ENCODE measurements at regions not wholly inside any gene's neighbourhood (a gene's known extent, or its start where the extent isn't known, plus 50 kb on each side); places are given as distances from the start of the nearest gene placed in this dataset.

DNA sequence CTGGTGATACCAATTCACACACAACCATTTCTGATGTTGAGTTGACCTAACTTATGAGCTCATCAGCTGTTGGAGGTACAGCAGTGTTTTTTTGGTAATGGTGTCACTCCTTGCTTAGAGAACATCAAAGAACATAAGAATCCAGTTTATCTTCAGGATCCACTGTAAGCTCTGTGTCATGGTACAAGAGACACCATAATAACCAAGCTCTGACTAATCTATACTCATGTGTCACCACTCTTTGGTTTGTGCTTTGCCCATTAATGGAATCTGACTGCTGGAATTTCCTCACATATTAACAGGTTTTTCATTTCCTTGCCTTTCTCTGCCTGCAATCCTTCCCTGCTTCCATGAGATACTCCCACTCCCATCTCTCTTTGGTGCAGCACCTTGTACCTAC is 735.1 kb upstream of the LCORL start:
- Histone ChIP-seq H3K36me3 (replicated peaks in 1 of 2; ENCODE audit: control insufficient read depth in 1 of 2, insufficient read depth in 2 of 2, low read length in 2 of 2) (no peaks in the 10 kb centered on the region), H3K9me3 (replicated peaks in 1 of 2; ENCODE audit: control insufficient read depth in 1 of 2, insufficient read depth in 1 of 2, low read length in 2 of 2) (peaks cover 0 to 6% of the 10 kb centered on the region in 2 donors), H3K27me3 (ENCODE audit: control insufficient read depth in 2 of 2, insufficient read depth in 2 of 2, low read length in 2 of 2) (no peaks in the 10 kb centered on the region), H3K79me2 (ENCODE audit: insufficient read depth, low read length) (no peaks in the 10 kb centered on the region), H3K4me2 (replicated peaks; ENCODE audit: extremely low read depth, low read length, poor library complexity, severe bottlenecking) (no peak overlapping the region), H3K4me1 (ENCODE audit: control insufficient read depth in 1 of 2, insufficient read depth in 2 of 2, low read length in 2 of 2) (no peaks in the 10 kb centered on the region), H3K27ac (ENCODE audit: low read depth in 1 of 2, low read length in 2 of 2) (no peak overlapping the region), H3K9ac (ENCODE audit: insufficient read depth, low read length, poor library complexity, severe bottlenecking) (no peak overlapping the region), H2AFZ (ENCODE audit: insufficient read depth, low read depth, low read length, poor library complexity, severe bottlenecking) (no peak overlapping the region), H4K20me1 (ENCODE audit: insufficient read depth, low read length) (no peaks in the 10 kb centered on the region), H3K4me3 (replicated peaks in 1 of 3; ENCODE audit: low read depth in 2 of 3, low read length in 3 of 3) (no peak overlapping the region)
- Mint-ChIP-seq H3K4me3 (no peak overlapping the region), H3K27ac (no peak overlapping the region), H3K9me3 (peaks cover 0 to 4% (median 2%) of the 10 kb centered on the region in 7 donors), H3K36me3 (no peaks in the 10 kb centered on the region), H3K4me1 (no peaks in the 10 kb centered on the region), H3K27me3 (ENCODE audit: low read depth in 3 of 3) (peaks cover 0 to 2% (median 0%) of the 10 kb centered on the region in 3 donors)
- TF ChIP-seq, protein P1, sequence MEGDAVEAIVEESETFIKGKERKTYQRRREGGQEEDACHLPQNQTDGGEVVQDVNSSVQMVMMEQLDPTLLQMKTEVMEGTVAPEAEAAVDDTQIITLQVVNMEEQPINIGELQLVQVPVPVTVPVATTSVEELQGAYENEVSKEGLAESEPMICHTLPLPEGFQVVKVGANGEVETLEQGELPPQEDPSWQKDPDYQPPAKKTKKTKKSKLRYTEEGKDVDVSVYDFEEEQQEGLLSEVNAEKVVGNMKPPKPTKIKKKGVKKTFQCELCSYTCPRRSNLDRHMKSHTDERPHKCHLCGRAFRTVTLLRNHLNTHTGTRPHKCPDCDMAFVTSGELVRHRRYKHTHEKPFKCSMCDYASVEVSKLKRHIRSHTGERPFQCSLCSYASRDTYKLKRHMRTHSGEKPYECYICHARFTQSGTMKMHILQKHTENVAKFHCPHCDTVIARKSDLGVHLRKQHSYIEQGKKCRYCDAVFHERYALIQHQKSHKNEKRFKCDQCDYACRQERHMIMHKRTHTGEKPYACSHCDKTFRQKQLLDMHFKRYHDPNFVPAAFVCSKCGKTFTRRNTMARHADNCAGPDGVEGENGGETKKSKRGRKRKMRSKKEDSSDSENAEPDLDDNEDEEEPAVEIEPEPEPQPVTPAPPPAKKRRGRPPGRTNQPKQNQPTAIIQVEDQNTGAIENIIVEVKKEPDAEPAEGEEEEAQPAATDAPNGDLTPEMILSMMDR (IDR thresholded peaks at IDR 0.05), result no peak
- no peak for DNase-seq
- intact Hi-C loops (cut with micrococcal nuclease), result no loop called here

DNA sequence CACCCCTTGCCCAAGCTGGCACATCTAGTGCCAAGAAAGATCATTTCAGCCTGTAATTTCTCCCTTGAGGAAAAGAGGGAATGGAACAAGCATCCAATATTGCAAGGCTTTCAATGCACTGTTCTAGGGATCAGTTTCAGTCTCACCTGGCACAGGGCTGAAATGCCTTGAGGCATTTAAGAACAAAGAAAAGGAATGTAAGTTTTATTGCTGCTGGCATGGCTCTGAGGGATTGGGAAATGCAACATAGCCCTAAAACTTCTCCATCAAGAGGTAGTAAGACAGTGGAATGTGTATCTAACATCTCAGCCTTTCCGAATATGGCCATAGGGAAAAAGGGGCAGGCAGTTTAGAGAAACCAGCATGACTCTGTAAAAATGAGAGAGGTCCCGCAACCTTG is 732.6 kb upstream of the LCORL start:
- H3K27me3 ChIP-seq (ENCODE audit: control insufficient read depth in 2 of 2, insufficient read depth in 2 of 2, low read length in 2 of 2), result no peaks in the 10 kb centered on the region

More for the DNA sequence above, 732.6 kb upstream of the LCORL start:
- Histone ChIP-seq H4K20me1 (ENCODE audit: insufficient read depth, low read length) (no peaks in the 10 kb centered on the region), H3K4me2 (replicated peaks; ENCODE audit: extremely low read depth, low read length, poor library complexity, severe bottlenecking) (no peak overlapping the region), H2AFZ (ENCODE audit: insufficient read depth, low read depth, low read length, poor library complexity, severe bottlenecking) (no peak overlapping the region), H3K36me3 (replicated peaks in 1 of 2; ENCODE audit: control insufficient read depth in 1 of 2, insufficient read depth in 2 of 2, low read length in 2 of 2) (no peaks in the 10 kb centered on the region), H3K79me2 (ENCODE audit: insufficient read depth, low read length) (no peaks in the 10 kb centered on the region), H3K27ac (ENCODE audit: low read depth in 1 of 2, low read length in 2 of 2) (no peak overlapping the region), H3K4me3 (replicated peaks in 1 of 3; ENCODE audit: low read depth in 2 of 3, low read length in 3 of 3) (no peak overlapping the region), H3K9me3 (replicated peaks in 1 of 2; ENCODE audit: control insufficient read depth in 1 of 2, insufficient read depth in 1 of 2, low read length in 2 of 2) (peaks cover 0 to 3% of the 10 kb centered on the region in 2 donors), H3K4me1 (ENCODE audit: control insufficient read depth in 1 of 2, insufficient read depth in 2 of 2, low read length in 2 of 2) (no peaks in the 10 kb centered on the region), H3K9ac (ENCODE audit: insufficient read depth, low read length, poor library complexity, severe bottlenecking) (no peak overlapping the region)
- Mint-ChIP-seq H3K4me1 (no peaks in the 10 kb centered on the region), H3K27me3 (ENCODE audit: low read depth in 3 of 3) (peaks cover 0 to 2% (median 0%) of the 10 kb centered on the region in 3 donors), H3K27ac (no peak overlapping the region), H3K36me3 (no peaks in the 10 kb centered on the region), H3K9me3 (peaks cover 1 to 6% (median 2%) of the 10 kb centered on the region in 7 donors), H3K4me3 (no peak overlapping the region)
- TF ChIP-seq, protein P1 (IDR thresholded peaks at IDR 0.05), result no peak
- 86% methylated on average over 1 of the region's 2 CpGs for WGBS (ENCODE audit: insufficient coverage)
- no peak for DNase-seq
- intact Hi-C loops (cut with micrococcal nuclease), result no loop called here
